Uterus (tissue), 2 donors: ENCODE measurements at regions not wholly inside any gene's neighbourhood (a gene's known extent, or its start where the extent isn't known, plus 50 kb on each side); places are given as distances from the start of the nearest gene placed in this dataset.

Experiments
- POLR2A ChIP-seq, 2 donors: fragments of 450-650 bp; IDR thresholded peaks; one replicate each; pipeline ENCODE4 v1.6.1; 2016; ENCODE audit warnings: antibody characterized with exemption in 2 of 2, mild to moderate bottlenecking in 1 of 2, moderate library complexity in 1 of 2
- TF ChIP-seq, protein P1 (sequence below), 4 experiments: fragments of 200-600 bp in 2 of 4; fragments of 450-650 bp in 2 of 4; sonication (generic) in 2 of 4; IDR thresholded peaks; one replicate each; pipeline ENCODE4 v1.5.1; 2016 to 2019; ENCODE audit warnings: antibody characterized with exemption in 4 of 4, mild to moderate bottlenecking in 2 of 4, moderate library complexity in 1 of 4

DNA sequence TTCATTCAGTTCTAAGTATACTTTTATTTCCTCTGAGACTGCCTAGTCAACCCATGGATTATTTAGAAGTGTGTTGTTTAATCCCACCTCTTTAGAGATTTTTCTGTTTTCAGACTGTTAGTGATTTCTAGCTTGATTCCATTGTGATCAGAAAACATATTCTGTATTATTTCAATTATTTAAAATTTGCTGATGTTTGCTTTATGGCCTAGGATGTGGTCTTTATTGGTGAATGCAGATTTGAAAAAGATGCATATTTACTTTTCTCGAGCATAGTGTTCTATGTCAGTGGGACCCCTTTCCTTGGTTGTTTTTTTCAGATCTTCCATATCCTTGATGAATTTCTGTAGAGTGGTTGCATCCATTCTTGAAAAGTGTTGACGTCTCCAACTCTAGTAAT, 487.2 kb upstream of the HS6ST1 start:
- TF ChIP-seq, protein P1, sequence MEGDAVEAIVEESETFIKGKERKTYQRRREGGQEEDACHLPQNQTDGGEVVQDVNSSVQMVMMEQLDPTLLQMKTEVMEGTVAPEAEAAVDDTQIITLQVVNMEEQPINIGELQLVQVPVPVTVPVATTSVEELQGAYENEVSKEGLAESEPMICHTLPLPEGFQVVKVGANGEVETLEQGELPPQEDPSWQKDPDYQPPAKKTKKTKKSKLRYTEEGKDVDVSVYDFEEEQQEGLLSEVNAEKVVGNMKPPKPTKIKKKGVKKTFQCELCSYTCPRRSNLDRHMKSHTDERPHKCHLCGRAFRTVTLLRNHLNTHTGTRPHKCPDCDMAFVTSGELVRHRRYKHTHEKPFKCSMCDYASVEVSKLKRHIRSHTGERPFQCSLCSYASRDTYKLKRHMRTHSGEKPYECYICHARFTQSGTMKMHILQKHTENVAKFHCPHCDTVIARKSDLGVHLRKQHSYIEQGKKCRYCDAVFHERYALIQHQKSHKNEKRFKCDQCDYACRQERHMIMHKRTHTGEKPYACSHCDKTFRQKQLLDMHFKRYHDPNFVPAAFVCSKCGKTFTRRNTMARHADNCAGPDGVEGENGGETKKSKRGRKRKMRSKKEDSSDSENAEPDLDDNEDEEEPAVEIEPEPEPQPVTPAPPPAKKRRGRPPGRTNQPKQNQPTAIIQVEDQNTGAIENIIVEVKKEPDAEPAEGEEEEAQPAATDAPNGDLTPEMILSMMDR (IDR thresholded peaks at IDR 0.05) = no peak
- TF ChIP-seq POLR2A (IDR thresholded peaks at IDR 0.05) = no peak
